Subcutaneous abdominal adipose tissue (tissue), 5 donors: ENCODE measurements at regions not wholly inside any gene's neighbourhood (a gene's known extent, or its start where the extent isn't known, plus 50 kb on each side); places are given as distances from the start of the nearest gene placed in this dataset.

ENCODE experiments used
- H3K27ac ChIP-seq: one replicate; pipeline ENCODE4 v1.7.0; 2013; ENCODE audit warnings: low read depth, mild to moderate bottlenecking, inconsistent platforms, low read length, moderate library complexity
- H3K27me3 ChIP-seq, 5 donors: one replicate each; pipeline ENCODE4 v1.7.0; 2013; ENCODE audit warnings: low read length in 5 of 5, inconsistent platforms in 1 of 5; ENCODE audit not compliant: control insufficient read depth in 5 of 5, insufficient read depth in 4 of 5
- H3K36me3 ChIP-seq, 5 donors: one replicate each; pipeline ENCODE4 v1.7.0; 2013; ENCODE audit warnings: low read length in 5 of 5; ENCODE audit not compliant: control insufficient read depth in 5 of 5, insufficient read depth in 5 of 5
- H3K4me1 ChIP-seq, 5 donors: one replicate each; pipeline ENCODE4 v1.7.0; 2013; ENCODE audit warnings: low read length in 5 of 5, mild to moderate bottlenecking in 3 of 5, moderate library complexity in 1 of 5; ENCODE audit not compliant: control insufficient read depth in 5 of 5, insufficient read depth in 5 of 5
- H3K4me3 ChIP-seq, 5 donors: one replicate each; pipeline ENCODE4 v1.7.0; 2013; ENCODE audit warnings: low read length in 5 of 5, low read depth in 1 of 5
- H3K9ac ChIP-seq, 5 donors: one replicate each; pipeline ENCODE4 v1.7.0; 2013; ENCODE audit warnings: low read length in 5 of 5, mild to moderate bottlenecking in 4 of 5, moderate library complexity in 3 of 5
- H3K9me3 ChIP-seq, 5 donors: one replicate each; pipeline ENCODE4 v1.7.0; 2013; ENCODE audit warnings: low read length in 5 of 5; ENCODE audit not compliant: control insufficient read depth in 5 of 5
- donor health status: healthy.
- donor health status: healthy.
- donor health status: healthy.
- donor health status: healthy.
- donor health status: healthy.

GRCh38 chr2:41923156-41923786, 124.5 kb upstream of the PKDCC start:
- peaks cover 0 to 4% (median 0%) of the 10 kb centered on the region in 5 donors for H3K9me3 ChIP-seq
- peaks cover 6 to 55% (median 41%) of the 10 kb centered on the region in 5 donors for H3K4me1 ChIP-seq
- no peaks in the 10 kb centered on the region for H3K36me3 ChIP-seq
- no peak overlapping the region for H3K9ac ChIP-seq
- H3K4me3 ChIP-seq: no peak overlapping the region
- H3K27ac ChIP-seq: peak overlapping the region; percentile 88
- H3K27me3 ChIP-seq: no peaks in the 10 kb centered on the region

- Histone ChIP-seq H3K9ac (no peak overlapping the region), H3K36me3 (no peaks in the 10 kb centered on the region), H3K4me3 (no peak overlapping the region), H3K4me1 (peaks cover 10 to 62% (median 46%) of the 10 kb centered on the region in 5 donors), H3K27me3 (no peaks in the 10 kb centered on the region), H3K9me3 (peaks cover 0 to 4% (median 0%) of the 10 kb centered on the region in 5 donors), H3K27ac (peak overlapping the region; percentile 88)
Measured at GRCh38 chr2:41924024-41924423, 123.8 kb upstream of the PKDCC start.

- H3K27me3 ChIP-seq: no peaks in the 10 kb centered on the region
- H3K9ac ChIP-seq: no peak overlapping the region
- no peaks in the 10 kb centered on the region for H3K36me3 ChIP-seq
- peak overlapping the region; percentile 88 for H3K27ac ChIP-seq
- H3K9me3 ChIP-seq: peaks cover 0 to 4% (median 0%) of the 10 kb centered on the region in 5 donors
- peaks cover 10 to 62% (median 46%) of the 10 kb centered on the region in 5 donors for H3K4me1 ChIP-seq
- H3K4me3 ChIP-seq: no peak overlapping the region
Measured at GRCh38 chr2:41924709-41925408, 123.0 kb upstream of the PKDCC start.

- Histone ChIP-seq H3K36me3 (no peaks in the 10 kb centered on the region), H3K27ac (peak overlapping the region; percentile 88), H3K4me3 (no peak overlapping the region), H3K27me3 (no peaks in the 10 kb centered on the region), H3K4me1 (peaks cover 10 to 65% (median 46%) of the 10 kb centered on the region in 5 donors), H3K9me3 (peaks cover 0 to 4% (median 0%) of the 10 kb centered on the region in 5 donors), H3K9ac (peak overlapping the region in 1 of 5 donors; percentile 42)
Measured at GRCh38 chr2:41925712-41926111, 122.1 kb upstream of the PKDCC start.

GRCh38 chr2:41926614-41927580, 120.9 kb upstream of the PKDCC start:
- peaks cover 14 to 74% (median 55%) of the 10 kb centered on the region in 5 donors for H3K4me1 ChIP-seq
- H3K27ac ChIP-seq: peak overlapping the region; percentile 88
- H3K4me3 ChIP-seq: no peak overlapping the region
- no peaks in the 10 kb centered on the region for H3K27me3 ChIP-seq
- no peaks in the 10 kb centered on the region for H3K36me3 ChIP-seq
- peaks cover 0 to 4% (median 0%) of the 10 kb centered on the region in 5 donors for H3K9me3 ChIP-seq
- H3K9ac ChIP-seq: peak overlapping the region in 3 of 5 donors; percentile 2 to 63 (median 43)

DNA sequence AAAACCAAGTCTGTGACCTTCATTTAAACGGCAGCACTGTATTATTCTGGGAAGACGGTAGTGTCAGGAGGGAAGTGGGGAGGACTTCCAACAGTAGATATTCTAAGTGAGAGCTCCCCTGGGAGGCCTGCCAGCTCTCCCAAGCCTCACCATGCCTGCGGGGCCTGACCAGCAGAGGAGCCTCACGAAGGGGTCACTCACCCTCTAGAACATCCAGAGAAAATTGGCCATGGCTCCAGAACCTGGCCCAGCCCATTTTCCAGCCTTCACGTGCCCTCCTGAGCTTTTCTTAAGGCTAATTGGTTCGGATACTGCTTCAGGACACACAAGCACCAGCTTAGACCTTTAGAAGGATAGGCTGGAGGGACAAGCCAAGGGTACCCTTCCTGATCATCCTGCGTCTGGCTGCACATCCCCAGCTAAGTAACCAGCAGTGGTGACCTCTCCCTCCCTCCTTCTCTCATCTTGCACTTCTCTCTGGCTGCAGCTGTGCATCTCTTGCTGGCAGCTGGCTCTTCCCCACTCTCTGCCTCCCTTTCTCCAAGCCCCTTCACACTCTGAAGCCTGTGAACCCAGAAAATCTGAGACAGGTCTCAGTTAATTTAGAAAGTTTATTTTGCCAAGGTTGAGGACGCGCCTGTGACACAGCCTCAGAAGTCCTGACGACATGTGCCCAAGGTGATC, 120.1 kb upstream of the PKDCC start:
- H3K27ac ChIP-seq: peak overlapping the region; percentile 88

DNA sequence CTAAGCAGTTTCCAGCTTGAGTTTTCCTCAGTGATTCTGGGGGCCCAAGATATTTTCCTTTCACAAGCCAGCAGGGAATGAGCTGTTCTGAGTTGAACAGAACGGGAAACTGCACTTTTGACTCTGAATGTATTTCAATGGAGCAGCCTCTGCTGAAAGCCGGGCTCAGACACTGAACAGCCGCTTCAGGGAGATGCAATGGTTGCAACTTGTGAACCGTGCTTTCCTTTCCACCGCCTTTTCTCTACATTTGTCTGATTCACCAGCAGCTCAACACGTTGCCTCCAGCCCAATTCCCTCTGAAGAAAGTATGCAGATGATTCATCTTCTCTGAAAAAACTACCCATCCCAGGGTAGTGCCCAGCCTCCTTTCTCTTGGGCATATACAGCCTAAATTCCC, 119.3 kb upstream of the PKDCC start:
- H3K9me3 ChIP-seq: peaks cover 0 to 4% (median 0%) of the 10 kb centered on the region in 5 donors
- no peaks in the 10 kb centered on the region for H3K36me3 ChIP-seq
- peak overlapping the region in 1 of 5 donors; percentile 63 for H3K9ac ChIP-seq
- no peaks in the 10 kb centered on the region for H3K27me3 ChIP-seq
- no peak overlapping the region for H3K4me3 ChIP-seq
- peak overlapping the region; percentile 88 for H3K27ac ChIP-seq
- peaks cover 13 to 74% (median 55%) of the 10 kb centered on the region in 5 donors for H3K4me1 ChIP-seq

More for the DNA sequence above, 120.1 kb upstream of the PKDCC start:
- Histone ChIP-seq H3K9me3 (peaks cover 0 to 4% (median 0%) of the 10 kb centered on the region in 5 donors), H3K4me1 (peaks cover 12 to 74% (median 55%) of the 10 kb centered on the region in 5 donors), H3K4me3 (no peak overlapping the region), H3K36me3 (no peaks in the 10 kb centered on the region), H3K9ac (peak overlapping the region in 3 of 5 donors; percentile 2 to 63 (median 43)), H3K27me3 (no peaks in the 10 kb centered on the region)

GRCh38 chr2:41930807-41931566, 116.8 kb upstream of the PKDCC start:
- peak overlapping the region in 2 of 5 donors; percentile 23 to 55 for H3K9ac ChIP-seq
- H3K4me1 ChIP-seq: peaks cover 22 to 73% (median 62%) of the 10 kb centered on the region in 5 donors
- H3K36me3 ChIP-seq: no peaks in the 10 kb centered on the region
- no peaks in the 10 kb centered on the region for H3K9me3 ChIP-seq
- peak overlapping the region; percentile 88 for H3K27ac ChIP-seq
- no peak overlapping the region for H3K4me3 ChIP-seq
- H3K27me3 ChIP-seq: no peaks in the 10 kb centered on the region
